Activated T-cell treated with anti-CD3 and anti-CD28 coated beads, Interleukin-2, amount 50 U/mL, for 1 hour (primary cell): ENCODE measurements at regions not wholly inside any gene's neighbourhood (a gene's known extent, or its start where the extent isn't known, plus 50 kb on each side); places are given as distances from the start of the nearest gene placed in this dataset.

Experiments
- DNase-seq: peaks from one replicate; pipeline ENCODE4 v3.0.0-alpha.2; 2020

- no peak for DNase-seq
Observed at GRCh38 chr14:101435546-101435945, 125.7 kb upstream of the DIO3 start.

GRCh38 chr14:101439023-101439422, 122.3 kb upstream of the DIO3 start:
- DNase-seq = no peak

- no peak for DNase-seq
Observed at GRCh38 chr14:101440496-101440895, 120.8 kb upstream of the DIO3 start.

- DNase-seq = no peak
Observed at GRCh38 chr14:101441710-101442109, 119.6 kb upstream of the DIO3 start.

GRCh38 chr14:101442451-101442850, 118.8 kb upstream of the DIO3 start:
- peak; percentile 62 for DNase-seq

GRCh38 chr14:101444116-101444515, 117.2 kb upstream of the DIO3 start:
- no peak for DNase-seq

- DNase-seq = no peak
Observed at GRCh38 chr14:101445278-101445677, 116.0 kb upstream of the DIO3 start.

GRCh38 chr14:101446387-101446969, 114.8 kb upstream of the DIO3 start:
- no peak for DNase-seq

GRCh38 chr14:101449114-101449513, 112.2 kb upstream of the DIO3 start:
- no peak for DNase-seq

GRCh38 chr14:101451166-101451565, 110.1 kb upstream of the DIO3 start:
- no peak for DNase-seq

- DNase-seq = no peak
Observed at GRCh38 chr14:101453225-101453624, 108.1 kb upstream of the DIO3 start.

- no peak for DNase-seq
Observed at GRCh38 chr14:101454229-101454628, 107.1 kb upstream of the DIO3 start.

- no peak for DNase-seq
Observed at GRCh38 chr14:101456246-101457175, 104.8 kb upstream of the DIO3 start.

- DNase-seq = no peak
Observed at GRCh38 chr14:101457301-101457935, 103.9 kb upstream of the DIO3 start.

- no peak for DNase-seq
Observed at GRCh38 chr14:101457936-101458740, 103.2 kb upstream of the DIO3 start.

GRCh38 chr14:101458741-101459550, 102.3 kb upstream of the DIO3 start:
- no peak for DNase-seq

- DNase-seq = no peak
Observed at GRCh38 chr14:101459551-101459900, 101.8 kb upstream of the DIO3 start.

- DNase-seq = no peak
Observed at GRCh38 chr14:101460521-101460920, 100.8 kb upstream of the DIO3 start.

- DNase-seq = no peak
Observed at GRCh38 chr14:101460986-101461750, 100.1 kb upstream of the DIO3 start.

GRCh38 chr14:101461891-101462290, 99.4 kb upstream of the DIO3 start:
- no peak for DNase-seq
